ENCODE measurements at regions not wholly inside any gene's neighbourhood (a gene's known extent, or its start where the extent isn't known, plus 50 kb on each side); places are given as distances from the start of the nearest gene placed in this dataset.
"Not testable (repeated sequence)": the region's sequence is repeated elsewhere in the genome, so short reads cannot be mapped to it uniquely, and the experiment has no call there.

DNA sequence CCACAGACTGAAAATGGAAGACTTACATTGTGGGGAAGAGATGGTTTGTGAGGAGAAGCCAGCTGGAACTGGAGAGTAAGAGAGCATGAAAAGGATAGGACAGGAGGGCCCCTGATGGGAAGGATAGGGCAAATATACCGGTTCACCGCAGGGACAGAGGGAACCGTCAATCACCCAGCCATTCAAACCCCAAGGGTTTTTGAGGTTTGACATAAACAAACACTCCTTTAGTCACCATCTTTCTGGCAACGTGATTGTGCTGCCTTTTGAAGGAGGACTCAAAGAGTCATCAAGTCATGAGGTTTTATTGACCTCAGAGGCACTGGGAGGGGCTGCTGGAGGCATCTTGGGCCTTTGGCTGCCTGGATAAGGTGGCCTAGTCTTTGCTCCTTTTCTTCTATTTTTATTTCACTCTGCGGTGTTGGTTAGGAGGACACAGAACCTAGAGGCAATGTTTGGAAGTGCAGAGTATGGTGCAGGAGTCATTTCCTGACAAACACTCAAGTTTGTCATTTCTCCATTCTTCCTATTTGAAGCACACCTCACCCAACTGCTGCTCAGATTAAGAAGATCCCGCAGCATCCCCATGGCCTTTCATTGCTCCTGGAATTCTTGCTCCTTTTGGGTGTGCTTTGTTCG is 487.3 kb upstream of the SPRED2 start:
- Histone ChIP-seq H3K4me1 (ENCODE audit: insufficient read depth, low read length) (peaks cover 24% of the 10 kb centered on the region), H3K4me3 (ENCODE audit: low read depth in 1 of 2, low read length in 2 of 2) (no peak overlapping the region), H3K27me3 (ENCODE audit: control insufficient read depth in 1 of 2, insufficient read depth in 2 of 2, low read length in 2 of 2) (no peaks in the 10 kb centered on the region), H3K9me3 (ENCODE audit: low read length) (no peaks in the 10 kb centered on the region), H3K27ac (ENCODE audit: low read depth, low read length) (no peak overlapping the region), H3K36me3 (ENCODE audit: insufficient read depth, low read length) (no peaks in the 10 kb centered on the region), H3K9ac (ENCODE audit: low read length) (no peak overlapping the region)

DNA sequence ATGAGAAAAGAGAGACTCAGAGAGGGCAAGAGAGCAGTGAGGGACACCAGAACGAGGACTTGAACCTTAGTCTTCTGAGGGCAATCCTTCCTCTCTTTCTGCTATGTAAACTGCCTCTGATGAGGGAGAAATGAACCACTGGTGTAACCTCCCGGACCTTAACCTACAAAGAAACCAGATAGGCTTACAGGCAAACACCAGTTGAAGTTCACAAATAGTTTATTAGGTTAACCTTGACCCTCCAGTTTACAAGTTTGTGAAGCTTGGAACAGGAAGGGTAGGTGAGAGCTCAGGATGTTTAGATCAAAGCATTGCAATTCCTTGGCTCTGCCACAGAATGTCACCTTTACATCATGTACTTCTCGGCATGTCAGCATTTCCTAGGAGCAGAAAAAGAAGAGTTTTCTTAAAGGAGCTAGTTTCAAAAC is 486.4 kb upstream of the SPRED2 start:
- no peak overlapping the region for H3K9ac ChIP-seq (ENCODE audit: low read length)
- H3K4me3 ChIP-seq (ENCODE audit: low read depth in 1 of 2, low read length in 2 of 2): no peak overlapping the region
- no peaks in the 10 kb centered on the region for H3K36me3 ChIP-seq (ENCODE audit: insufficient read depth, low read length)
- peaks cover 24% of the 10 kb centered on the region for H3K4me1 ChIP-seq (ENCODE audit: insufficient read depth, low read length)
- no peaks in the 10 kb centered on the region for H3K27me3 ChIP-seq (ENCODE audit: control insufficient read depth in 1 of 2, insufficient read depth in 2 of 2, low read length in 2 of 2)
- no peaks in the 10 kb centered on the region for H3K9me3 ChIP-seq (ENCODE audit: low read length)
- peak overlapping the region; percentile 30 for H3K27ac ChIP-seq (ENCODE audit: low read depth, low read length)

DNA sequence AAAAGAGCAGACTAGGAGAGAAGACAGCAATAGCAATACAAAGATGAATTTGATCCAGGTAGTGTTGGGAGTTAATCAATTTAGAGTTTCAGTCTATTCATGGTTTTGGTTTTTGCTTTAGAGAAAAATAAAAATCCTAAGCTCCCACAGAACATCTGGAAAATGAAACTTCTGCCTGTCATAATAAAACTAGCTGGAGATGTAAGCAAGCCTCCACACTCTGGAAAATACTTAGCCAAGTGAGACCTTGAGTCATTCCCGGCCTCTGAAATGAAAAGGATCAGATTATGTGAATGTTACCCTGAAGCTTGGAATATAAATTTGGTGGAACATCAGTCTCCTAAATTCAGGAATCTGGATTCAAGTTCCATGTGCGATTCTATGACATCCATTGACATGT is 485.6 kb upstream of the SPRED2 start:
- Histone ChIP-seq H3K27me3 (ENCODE audit: control insufficient read depth in 1 of 2, insufficient read depth in 2 of 2, low read length in 2 of 2) (no peaks in the 10 kb centered on the region), H3K4me3 (ENCODE audit: low read depth in 1 of 2, low read length in 2 of 2) (no peak overlapping the region), H3K9me3 (ENCODE audit: low read length) (no peaks in the 10 kb centered on the region), H3K9ac (ENCODE audit: low read length) (no peak overlapping the region), H3K4me1 (ENCODE audit: insufficient read depth, low read length) (peaks cover 24% of the 10 kb centered on the region), H3K36me3 (ENCODE audit: insufficient read depth, low read length) (no peaks in the 10 kb centered on the region), H3K27ac (ENCODE audit: low read depth, low read length) (no peak overlapping the region)

DNA sequence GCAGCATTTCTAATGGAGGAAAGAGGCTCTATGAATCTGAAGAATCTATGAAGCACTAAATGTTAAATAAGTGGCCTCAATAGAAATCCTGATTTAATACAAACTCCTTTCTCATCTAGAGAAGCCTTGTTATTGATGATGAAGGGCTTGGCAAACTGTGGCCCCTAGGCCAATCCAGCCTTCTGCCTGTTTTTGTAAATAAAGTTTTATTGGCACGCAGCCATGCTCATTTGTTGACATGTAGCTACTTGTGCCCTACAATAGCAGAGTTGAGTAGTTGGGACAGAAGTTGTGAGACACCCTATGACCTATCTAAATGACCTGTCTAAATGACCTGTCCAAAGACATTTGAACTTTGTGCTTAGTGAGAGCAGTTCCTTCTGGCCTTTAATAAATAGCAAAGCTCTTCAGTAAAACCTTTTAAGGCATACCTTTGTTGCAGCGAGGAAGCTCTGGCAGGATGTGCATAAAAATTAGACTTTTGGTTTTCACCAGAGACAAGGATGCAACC is 484.4 kb upstream of the SPRED2 start:
- Histone ChIP-seq H3K27me3 (ENCODE audit: control insufficient read depth in 1 of 2, insufficient read depth in 2 of 2, low read length in 2 of 2) (no peaks in the 10 kb centered on the region), H3K36me3 (ENCODE audit: insufficient read depth, low read length) (no peaks in the 10 kb centered on the region), H3K9me3 (ENCODE audit: low read length) (no peaks in the 10 kb centered on the region), H3K9ac (ENCODE audit: low read length) (no peak overlapping the region), H3K4me1 (ENCODE audit: insufficient read depth, low read length) (peaks cover 21% of the 10 kb centered on the region), H3K27ac (ENCODE audit: low read depth, low read length) (no peak overlapping the region), H3K4me3 (ENCODE audit: low read depth in 1 of 2, low read length in 2 of 2) (no peak overlapping the region)

DNA sequence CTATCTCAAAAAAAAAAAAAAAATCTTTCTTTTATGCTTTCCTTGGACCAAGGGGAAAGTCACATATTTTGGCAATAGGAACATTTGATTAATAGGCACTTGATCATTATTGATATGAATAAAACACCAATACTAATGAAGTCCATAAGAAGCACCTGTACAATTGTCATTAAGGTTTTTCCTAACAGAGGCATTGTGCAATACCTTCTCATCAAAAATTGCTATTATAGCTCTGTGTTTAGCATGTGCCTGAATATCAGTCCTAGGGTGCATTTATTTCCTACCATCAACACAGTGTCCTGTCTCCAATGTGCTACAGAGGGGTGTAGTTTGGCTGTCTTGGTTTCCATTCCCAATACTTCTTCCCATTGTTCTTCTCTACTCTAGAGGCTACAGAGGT is 483.8 kb upstream of the SPRED2 start:
- H3K36me3 ChIP-seq (ENCODE audit: insufficient read depth, low read length): no peaks in the 10 kb centered on the region
- no peaks in the 10 kb centered on the region for H3K9me3 ChIP-seq (ENCODE audit: low read length)
- peaks cover 21% of the 10 kb centered on the region for H3K4me1 ChIP-seq (ENCODE audit: insufficient read depth, low read length)
- H3K27ac ChIP-seq (ENCODE audit: low read depth, low read length): no peak overlapping the region
- H3K9ac ChIP-seq (ENCODE audit: low read length): no peak overlapping the region
- no peak overlapping the region for H3K4me3 ChIP-seq (ENCODE audit: low read depth in 1 of 2, low read length in 2 of 2)
- no peaks in the 10 kb centered on the region for H3K27me3 ChIP-seq (ENCODE audit: control insufficient read depth in 1 of 2, insufficient read depth in 2 of 2, low read length in 2 of 2)

DNA sequence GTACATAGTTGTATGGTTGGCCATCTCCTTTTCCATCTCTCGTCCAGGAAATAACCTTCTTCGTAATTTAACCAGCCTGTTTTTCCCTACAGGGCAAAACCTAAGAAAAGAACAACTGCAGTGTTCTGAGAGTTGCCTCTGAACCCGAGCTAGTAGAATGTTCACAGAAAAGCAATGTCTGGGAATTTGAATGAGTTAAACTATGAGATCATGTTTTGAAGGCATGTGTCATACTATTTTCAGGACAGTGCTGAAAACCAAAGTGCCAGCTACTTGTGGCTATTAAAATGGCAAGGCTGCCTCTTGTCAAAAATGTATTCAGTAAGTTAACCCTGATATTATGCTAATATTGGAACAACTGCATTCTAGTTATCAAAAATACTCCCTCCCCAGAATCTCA is 482.9 kb upstream of the SPRED2 start:
- H3K4me1 ChIP-seq (ENCODE audit: insufficient read depth, low read length): peaks cover 21% of the 10 kb centered on the region
- H3K9ac ChIP-seq (ENCODE audit: low read length): no peak overlapping the region
- no peaks in the 10 kb centered on the region for H3K27me3 ChIP-seq (ENCODE audit: control insufficient read depth in 1 of 2, insufficient read depth in 2 of 2, low read length in 2 of 2)
- H3K36me3 ChIP-seq (ENCODE audit: insufficient read depth, low read length): no peaks in the 10 kb centered on the region
- no peaks in the 10 kb centered on the region for H3K9me3 ChIP-seq (ENCODE audit: low read length)
- H3K27ac ChIP-seq (ENCODE audit: low read depth, low read length): no peak overlapping the region
- H3K4me3 ChIP-seq (ENCODE audit: low read depth in 1 of 2, low read length in 2 of 2): no peak overlapping the region

DNA sequence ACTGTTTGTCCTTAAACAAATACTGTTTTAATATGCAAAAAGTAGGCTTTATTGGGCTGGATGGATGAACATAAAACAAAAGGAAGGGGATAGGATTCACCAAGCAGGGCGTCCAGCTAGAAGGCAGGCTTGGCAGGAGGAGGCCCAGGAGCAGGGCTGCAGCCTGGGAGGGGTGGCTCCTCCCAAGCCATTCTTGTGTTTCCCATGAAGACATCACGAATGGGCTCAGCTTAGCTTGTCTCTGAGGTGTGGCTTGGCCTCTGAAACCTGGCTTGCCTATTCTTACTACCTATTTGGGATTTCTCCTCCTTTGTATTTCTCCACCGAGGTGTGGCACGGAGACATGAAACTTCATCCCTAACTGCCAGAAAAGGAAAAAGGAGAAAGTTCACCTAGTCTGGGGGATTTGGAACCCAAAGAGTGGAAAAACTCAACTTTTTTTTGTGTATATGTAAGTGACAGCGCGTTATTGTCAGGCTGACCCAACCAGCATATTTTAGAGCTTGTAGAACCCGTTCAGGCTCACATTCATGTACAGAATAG is 481.9 kb upstream of the SPRED2 start:
- Histone ChIP-seq H3K4me3 (ENCODE audit: low read depth in 1 of 2, low read length in 2 of 2) (no peak overlapping the region), H3K27ac (ENCODE audit: low read depth, low read length) (no peak overlapping the region), H3K4me1 (ENCODE audit: insufficient read depth, low read length) (peaks cover 21% of the 10 kb centered on the region), H3K9ac (ENCODE audit: low read length) (no peak overlapping the region), H3K36me3 (ENCODE audit: insufficient read depth, low read length) (no peaks in the 10 kb centered on the region), H3K9me3 (ENCODE audit: low read length) (no peaks in the 10 kb centered on the region), H3K27me3 (ENCODE audit: control insufficient read depth in 1 of 2, insufficient read depth in 2 of 2, low read length in 2 of 2) (no peaks in the 10 kb centered on the region)

DNA sequence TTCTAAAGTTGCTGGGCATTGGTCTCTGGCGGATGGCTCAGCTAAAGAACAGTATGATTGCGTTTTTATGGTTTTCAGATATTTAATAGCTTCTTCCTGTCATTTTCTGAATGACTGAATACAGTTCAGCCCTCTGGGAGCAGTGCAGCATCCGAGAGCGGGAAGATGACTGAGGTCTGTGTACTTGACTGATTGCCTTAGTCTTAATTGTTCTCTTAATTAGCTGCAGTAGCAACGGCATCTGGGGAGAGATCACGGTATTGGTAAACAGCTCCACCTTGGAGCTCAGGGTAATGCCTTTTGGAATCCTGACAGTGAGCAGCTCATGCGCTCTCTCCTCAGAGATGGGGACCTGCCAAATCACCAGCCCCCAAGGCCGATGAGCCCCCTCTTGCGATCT is 481.4 kb upstream of the SPRED2 start:
- no peak overlapping the region for H3K9ac ChIP-seq (ENCODE audit: low read length)
- no peak overlapping the region for H3K27ac ChIP-seq (ENCODE audit: low read depth, low read length)
- no peaks in the 10 kb centered on the region for H3K27me3 ChIP-seq (ENCODE audit: control insufficient read depth in 1 of 2, insufficient read depth in 2 of 2, low read length in 2 of 2)
- H3K9me3 ChIP-seq (ENCODE audit: low read length): no peaks in the 10 kb centered on the region
- peaks cover 17% of the 10 kb centered on the region for H3K4me1 ChIP-seq (ENCODE audit: insufficient read depth, low read length)
- H3K4me3 ChIP-seq (ENCODE audit: low read depth in 1 of 2, low read length in 2 of 2): no peak overlapping the region
- H3K36me3 ChIP-seq (ENCODE audit: insufficient read depth, low read length): no peaks in the 10 kb centered on the region

DNA sequence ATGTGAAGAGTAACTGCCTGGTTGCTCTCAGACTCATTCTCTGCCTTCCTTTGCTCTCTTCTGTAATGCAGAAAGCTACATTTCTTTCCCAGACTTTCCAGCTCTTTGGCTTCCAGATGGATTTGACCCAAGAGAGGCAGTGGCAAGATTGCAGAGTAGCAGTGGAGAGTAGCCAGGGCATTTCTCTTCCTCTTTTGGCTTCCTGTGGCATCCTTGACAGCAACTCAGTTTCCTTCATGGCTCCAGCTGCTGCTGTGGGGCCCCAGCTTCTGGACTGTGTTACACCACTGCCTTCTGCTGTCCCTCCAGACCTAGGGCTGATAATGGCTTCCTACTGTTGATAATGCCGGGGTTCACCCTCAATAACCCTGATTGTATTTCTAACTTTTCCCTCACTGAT is 469.4 kb upstream of the SPRED2 start:
- Histone ChIP-seq H3K4me3 (ENCODE audit: low read depth in 1 of 2, low read length in 2 of 2) (no peak overlapping the region), H3K27ac (ENCODE audit: low read depth, low read length) (no peak overlapping the region), H3K4me1 (ENCODE audit: insufficient read depth, low read length) (peaks cover 11% of the 10 kb centered on the region), H3K9me3 (ENCODE audit: low read length) (no peaks in the 10 kb centered on the region), H3K27me3 (ENCODE audit: control insufficient read depth in 1 of 2, insufficient read depth in 2 of 2, low read length in 2 of 2) (no peaks in the 10 kb centered on the region), H3K36me3 (ENCODE audit: insufficient read depth, low read length) (no peaks in the 10 kb centered on the region), H3K9ac (ENCODE audit: low read length) (no peak overlapping the region)

DNA sequence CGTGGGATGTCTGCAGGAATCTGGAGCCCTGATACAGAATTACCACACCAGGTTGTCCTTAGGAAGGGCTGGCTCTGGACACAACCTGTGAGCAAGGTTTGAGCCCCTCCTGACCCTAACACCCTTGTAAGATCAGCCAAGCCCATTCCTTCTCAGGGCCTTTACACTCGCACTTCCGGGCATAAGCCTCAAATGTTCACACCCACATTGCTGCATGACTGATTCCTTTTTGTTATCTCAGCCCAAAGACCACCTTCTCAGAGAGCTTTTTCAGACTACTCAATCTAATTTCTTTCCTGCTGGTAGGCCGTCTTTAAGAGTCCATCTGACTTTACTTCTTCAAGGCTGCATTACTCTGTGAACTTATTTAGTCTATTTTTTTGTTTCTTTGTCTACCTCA is 464.0 kb upstream of the SPRED2 start:
- no peaks in the 10 kb centered on the region for H3K36me3 ChIP-seq (ENCODE audit: insufficient read depth, low read length)
- no peaks in the 10 kb centered on the region for H3K27me3 ChIP-seq (ENCODE audit: control insufficient read depth in 1 of 2, insufficient read depth in 2 of 2, low read length in 2 of 2)
- H3K4me3 ChIP-seq (ENCODE audit: low read depth in 1 of 2, low read length in 2 of 2): no peak overlapping the region
- H3K27ac ChIP-seq (ENCODE audit: low read depth, low read length): no peak overlapping the region
- no peaks in the 10 kb centered on the region for H3K9me3 ChIP-seq (ENCODE audit: low read length)
- no peak overlapping the region for H3K9ac ChIP-seq (ENCODE audit: low read length)
- H3K4me1 ChIP-seq (ENCODE audit: insufficient read depth, low read length): peaks cover 7% of the 10 kb centered on the region

DNA sequence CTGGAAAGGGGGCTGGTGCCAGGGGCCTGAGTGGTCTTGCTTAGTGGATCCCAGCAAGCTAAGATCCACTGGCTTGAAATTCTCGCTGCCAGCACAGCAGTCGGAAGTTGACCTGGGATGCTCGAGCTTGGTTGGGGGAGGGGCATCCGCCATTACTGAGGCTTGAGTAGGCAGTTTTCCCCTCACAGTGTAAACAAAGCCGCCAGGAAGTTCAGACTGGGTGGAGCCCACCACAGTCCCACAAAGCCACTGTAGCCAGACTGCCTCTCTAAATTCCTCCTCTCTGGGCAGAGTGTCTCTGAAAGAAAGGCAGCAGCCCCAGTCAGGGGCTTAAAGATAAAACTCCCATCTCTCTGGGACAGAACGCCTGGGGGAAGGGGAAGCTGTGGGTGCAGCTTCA is 457.7 kb upstream of the SPRED2 start:
- not testable (repeated sequence) for H3K27me3 ChIP-seq (ENCODE audit: control insufficient read depth in 1 of 2, insufficient read depth in 2 of 2, low read length in 2 of 2); H3K27ac ChIP-seq (ENCODE audit: low read depth, low read length); H3K4me3 ChIP-seq (ENCODE audit: low read depth in 1 of 2, low read length in 2 of 2); H3K9ac ChIP-seq (ENCODE audit: low read length); H3K36me3 ChIP-seq (ENCODE audit: insufficient read depth, low read length); H3K4me1 ChIP-seq (ENCODE audit: insufficient read depth, low read length); H3K9me3 ChIP-seq (ENCODE audit: low read length)

DNA sequence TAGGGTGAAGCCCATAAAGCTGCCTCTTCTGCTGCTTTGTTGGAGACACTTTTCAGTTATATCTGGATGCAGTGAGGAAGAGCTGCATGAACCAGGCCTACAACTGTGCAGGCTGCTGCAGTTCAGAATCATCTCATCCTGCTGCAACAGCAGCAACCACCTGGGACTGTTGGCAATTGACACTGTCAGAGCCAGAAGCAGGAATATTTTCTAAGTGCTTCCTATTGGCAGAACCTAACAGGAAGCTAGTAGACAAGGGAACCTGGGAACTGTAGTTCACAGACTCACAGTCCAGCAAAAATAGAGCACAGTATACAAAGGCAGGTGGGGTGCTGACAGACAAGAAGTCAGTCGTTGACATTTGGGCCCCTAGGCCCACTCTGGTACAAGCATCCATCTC is 452.9 kb upstream of the SPRED2 start:
- Histone ChIP-seq H3K27ac (ENCODE audit: low read depth, low read length) (no peak overlapping the region), H3K4me3 (ENCODE audit: low read depth in 1 of 2, low read length in 2 of 2) (no peak overlapping the region), H3K9ac (ENCODE audit: low read length) (no peak overlapping the region), H3K9me3 (ENCODE audit: low read length) (no peaks in the 10 kb centered on the region), H3K36me3 (ENCODE audit: insufficient read depth, low read length) (no peaks in the 10 kb centered on the region), H3K27me3 (ENCODE audit: control insufficient read depth in 1 of 2, insufficient read depth in 2 of 2, low read length in 2 of 2) (no peaks in the 10 kb centered on the region), H3K4me1 (ENCODE audit: insufficient read depth, low read length) (no peaks in the 10 kb centered on the region)

Measured in muscle layer of colon (tissue), 2 donors.